BLaER1 treated with 17β-estradiol and CSF1 and Interleukin-3, amounts not matched to agents 10 nM and 100 nM (cell line): ENCODE measurements at regions not wholly inside any gene's neighbourhood (a gene's known extent, or its start where the extent isn't known, plus 50 kb on each side); places are given as distances from the start of the nearest gene placed in this dataset.
"Not testable (repeated sequence)": the region's sequence is repeated elsewhere in the genome, so short reads cannot be mapped to it uniquely, and the experiment has no call there.

ENCODE experiments used
- H3K27ac ChIP-seq, 11 experiments: shearing (Covaris generic); formaldehyde crosslinking; 2 replicates each; pipeline ENCODE4 v1.8.1; 2022
- H3K27me3 ChIP-seq, 11 experiments: shearing (Covaris generic); formaldehyde crosslinking; 2 replicates each; pipeline ENCODE4 v1.8.1; 2022
- H3K36me3 ChIP-seq, 11 experiments: shearing (Covaris generic); formaldehyde crosslinking; 2 replicates each; pipeline ENCODE4 v1.8.1; 2022
- H3K4me1 ChIP-seq, 10 experiments: shearing (Covaris generic); formaldehyde crosslinking; 2 replicates each; pipeline ENCODE4 v1.8.1; 2022
- H3K4me2 ChIP-seq, 11 experiments: shearing (Covaris generic); formaldehyde crosslinking; 2 replicates each; pipeline ENCODE4 v1.8.1; 2022
- H3K4me3 ChIP-seq, 10 experiments: shearing (Covaris generic); formaldehyde crosslinking; 2 replicates each; pipeline ENCODE4 v1.8.1; 2022
- H3K9ac ChIP-seq, 11 experiments: shearing (Covaris generic); formaldehyde crosslinking; 2 replicates each; pipeline ENCODE4 v1.8.1; 2022
- H3K9me3 ChIP-seq, 11 experiments: shearing (Covaris generic); formaldehyde crosslinking; replicated peaks in 1 of 11; 2 replicates each; pipeline ENCODE4 v1.8.1; 2022
- H4K20me1 ChIP-seq, 11 experiments: shearing (Covaris generic); formaldehyde crosslinking; 2 replicates each; pipeline ENCODE4 v1.8.1; 2022
- Cebpa-rat ChIP-seq, 11 experiments: shearing (Covaris generic); IDR thresholded peaks; 2 replicates each; pipeline ENCODE4 v1.8.1; 2022

- no peak overlapping the region for H3K9ac ChIP-seq
- TF ChIP-seq Cebpa-rat (IDR thresholded peaks at IDR 0.05) = no peak
- no peaks in the 10 kb centered on the region for H3K36me3 ChIP-seq
- no peaks in the 10 kb centered on the region for H3K27me3 ChIP-seq
- H3K9me3 ChIP-seq = peaks cover 0 to 11% (median 7%) of the 10 kb centered on the region in 11 experiments; a peak in 13 of 22 replicates
- no peak overlapping the region for H3K27ac ChIP-seq
- no peaks in the 10 kb centered on the region for H4K20me1 ChIP-seq
- H3K4me3 ChIP-seq = no peak overlapping the region
- H3K4me1 ChIP-seq = no peaks in the 10 kb centered on the region
- no peak overlapping the region for H3K4me2 ChIP-seq
Observed at GRCh38 chr5:28984639-28985038, 1946.3 kb upstream of the CDH9 start.

GRCh38 chr5:28975508-28975907, 1937.1 kb upstream of the CDH9 start:
- Histone ChIP-seq H4K20me1 (no peaks in the 10 kb centered on the region), H3K9me3 (peaks cover 0 to 3% (median 0%) of the 10 kb centered on the region in 11 experiments; a peak in 2 of 22 replicates), H3K27ac (no peak overlapping the region), H3K9ac (no peak overlapping the region), H3K4me1 (no peaks in the 10 kb centered on the region), H3K27me3 (no peaks in the 10 kb centered on the region), H3K4me3 (no peak overlapping the region), H3K4me2 (no peak overlapping the region), H3K36me3 (no peaks in the 10 kb centered on the region)
- TF ChIP-seq Cebpa-rat (IDR thresholded peaks at IDR 0.05) = no peak

- Histone ChIP-seq H4K20me1 (no peaks in the 10 kb centered on the region), H3K27ac (no peak overlapping the region; a peak in 1 of 22 replicates), H3K4me1 (peaks cover 0 to 14% (median 8%) of the 10 kb centered on the region in 10 experiments; a peak in 13 of 20 replicates), H3K9ac (no peak overlapping the region), H3K9me3 (peaks cover 0 to 3% (median 0%) of the 10 kb centered on the region in 11 experiments; a peak in 1 of 22 replicates), H3K36me3 (no peaks in the 10 kb centered on the region), H3K4me3 (no peak overlapping the region), H3K4me2 (peak overlapping the region in 6 of 11 experiments; percentile 26 to 55 (median 49); a peak in 11 of 22 replicates), H3K27me3 (no peaks in the 10 kb centered on the region)
- no peak for TF ChIP-seq Cebpa-rat (IDR thresholded peaks at IDR 0.05)
Observed at GRCh38 chr5:28967848-28968247, 1929.5 kb upstream of the CDH9 start.

GRCh38 chr5:28961816-28962215, 1923.4 kb upstream of the CDH9 start:
- Histone ChIP-seq H3K4me2 (no peak overlapping the region), H3K9ac (no peak overlapping the region), H4K20me1 (no peaks in the 10 kb centered on the region), H3K4me1 (no peaks in the 10 kb centered on the region), H3K9me3 (no peaks in the 10 kb centered on the region), H3K4me3 (no peak overlapping the region), H3K36me3 (no peaks in the 10 kb centered on the region), H3K27me3 (no peaks in the 10 kb centered on the region), H3K27ac (no peak overlapping the region)
- no peak for TF ChIP-seq Cebpa-rat (IDR thresholded peaks at IDR 0.05)

GRCh38 chr5:28958581-28958980, 1920.2 kb upstream of the CDH9 start:
- Histone ChIP-seq H3K27me3 (no peaks in the 10 kb centered on the region), H4K20me1 (no peaks in the 10 kb centered on the region), H3K27ac (no peak overlapping the region), H3K36me3 (no peaks in the 10 kb centered on the region), H3K9ac (no peak overlapping the region), H3K9me3 (no peaks in the 10 kb centered on the region), H3K4me1 (no peaks in the 10 kb centered on the region), H3K4me3 (no peak overlapping the region), H3K4me2 (no peak overlapping the region)
- no peak for TF ChIP-seq Cebpa-rat (IDR thresholded peaks at IDR 0.05)

GRCh38 chr5:28957450-28957849, 1919.1 kb upstream of the CDH9 start:
- Histone ChIP-seq H3K4me1 (no peaks in the 10 kb centered on the region), H4K20me1 (no peaks in the 10 kb centered on the region), H3K36me3 (no peaks in the 10 kb centered on the region), H3K4me3 (no peak overlapping the region), H3K9ac (no peak overlapping the region), H3K27ac (no peak overlapping the region), H3K9me3 (no peaks in the 10 kb centered on the region), H3K4me2 (no peak overlapping the region), H3K27me3 (no peaks in the 10 kb centered on the region)
- TF ChIP-seq Cebpa-rat (IDR thresholded peaks at IDR 0.05) = no peak

- Histone ChIP-seq H3K9me3 (no peaks in the 10 kb centered on the region), H3K4me2 (no peak overlapping the region), H4K20me1 (no peaks in the 10 kb centered on the region), H3K27me3 (no peaks in the 10 kb centered on the region), H3K4me3 (no peak overlapping the region), H3K36me3 (no peaks in the 10 kb centered on the region), H3K4me1 (no peaks in the 10 kb centered on the region), H3K27ac (no peak overlapping the region), H3K9ac (no peak overlapping the region)
- no peak for TF ChIP-seq Cebpa-rat (IDR thresholded peaks at IDR 0.05)
Observed at GRCh38 chr5:28954074-28954473, 1915.7 kb upstream of the CDH9 start.

GRCh38 chr5:28947865-28948264, 1909.5 kb upstream of the CDH9 start:
- Histone ChIP-seq H3K4me2 (no peak overlapping the region), H3K27ac (no peak overlapping the region), H3K4me1 (no peaks in the 10 kb centered on the region), H4K20me1 (no peaks in the 10 kb centered on the region), H3K4me3 (no peak overlapping the region), H3K9ac (no peak overlapping the region), H3K27me3 (no peaks in the 10 kb centered on the region), H3K36me3 (no peaks in the 10 kb centered on the region), H3K9me3 (no peaks in the 10 kb centered on the region)
- no peak for TF ChIP-seq Cebpa-rat (IDR thresholded peaks at IDR 0.05)

- Histone ChIP-seq H3K27ac (no peak overlapping the region), H3K4me2 (no peak overlapping the region), H3K36me3 (no peaks in the 10 kb centered on the region), H3K4me1 (no peaks in the 10 kb centered on the region), H3K4me3 (no peak overlapping the region), H3K27me3 (no peaks in the 10 kb centered on the region), H3K9ac (no peak overlapping the region), H4K20me1 (no peaks in the 10 kb centered on the region), H3K9me3 (no peaks in the 10 kb centered on the region)
- no peak for TF ChIP-seq Cebpa-rat (IDR thresholded peaks at IDR 0.05)
Observed at GRCh38 chr5:28945859-28946258, 1907.5 kb upstream of the CDH9 start.

GRCh38 chr5:28929366-28929765, 1891.0 kb upstream of the CDH9 start:
- not testable (repeated sequence) for H4K20me1 ChIP-seq, H3K36me3 ChIP-seq, H3K9ac ChIP-seq, H3K4me2 ChIP-seq, H3K4me3 ChIP-seq, H3K4me1 ChIP-seq, H3K27ac ChIP-seq, H3K27me3 ChIP-seq
- peaks cover 14 to 32% (median 26%) of the 10 kb centered on the region in 11 experiments for H3K9me3 ChIP-seq

- H4K20me1 ChIP-seq, H3K4me2 ChIP-seq, H3K27me3 ChIP-seq, H3K4me3 ChIP-seq, H3K4me1 ChIP-seq, H3K27ac ChIP-seq, H3K9ac ChIP-seq, H3K36me3 ChIP-seq: not testable (repeated sequence)
- H3K9me3 ChIP-seq = peaks cover 14 to 32% (median 26%) of the 10 kb centered on the region in 11 experiments
Observed at GRCh38 chr5:28928327-28928790, 1890.0 kb upstream of the CDH9 start.
